Right lobe of liver (tissue), 6 donors: ENCODE measurements at regions not wholly inside any gene's neighbourhood (a gene's known extent, or its start where the extent isn't known, plus 50 kb on each side); places are given as distances from the start of the nearest gene placed in this dataset.

ENCODE experiments used
- ATAC-seq, 4 donors: fragments of 200-7000 bp; cut with Tn5 transposase; one replicate each; pipeline ENCODE4 v1.9.1; 2020; ENCODE audit warnings: mild to moderate bottlenecking in 4 of 4, moderate library complexity in 4 of 4
- DNase-seq, 3 donors: peaks; one replicate each; pipeline ENCODE4 v3.0.0-alpha.2; 2020
- H3K27ac ChIP-seq, 3 donors: fragments of 200-600 bp; one replicate each; pipeline ENCODE4 v1.8.0; 2022
- H3K27me3 ChIP-seq, 2 donors: fragments of 200-600 bp; one replicate each; pipeline ENCODE4 v1.8.0; 2022
- H3K36me3 ChIP-seq, 4 donors: fragments of 200-600 bp; sonication (generic) in 1 of 4; one replicate each; pipeline versions ENCODE4 v1.5.1 to v1.8.0; 2017 to 2022; ENCODE audit warnings: control low read depth in 1 of 4
- H3K4me1 ChIP-seq, 4 donors: fragments of 200-600 bp; sonication (generic) in 1 of 4; one replicate each; pipeline versions ENCODE4 v1.5.1 to v1.8.0; 2017 to 2022; ENCODE audit warnings: control low read depth in 1 of 4
- H3K4me3 ChIP-seq, 3 donors: fragments of 200-600 bp; one replicate each; pipeline ENCODE4 v1.8.0; 2022
- H3K9me3 ChIP-seq, 4 donors: fragments of 200-600 bp; sonication (generic) in 1 of 4; one replicate each; pipeline versions ENCODE4 v1.5.1 to v1.8.0; 2017 to 2022; ENCODE audit warnings: control low read depth in 1 of 4
- POLR2A ChIP-seq: fragments of 450-650 bp; IDR thresholded peaks from one replicate; pipeline ENCODE4 v1.6.1; 2017; ENCODE audit warnings: antibody characterized with exemption, mild to moderate bottlenecking
- WGBS: methylation state at CpG from one replicate; pipeline ENCODE4 v1.1.6; 2018; ENCODE audit warnings: low coverage, low lambda C conversion rate; ENCODE audit not compliant: insufficient coverage; ENCODE audit errors: missing lambda C conversion rate; 5-methylcytosine and 5-hydroxymethylcytosine counted together
- intact Hi-C, 2 donors: fragments of 100-400 bp; cut with DNase I; formaldehyde crosslinking; loops; one replicate each; pipeline versions ENCODE4 v1.11.2 to v1.14.1; 2022
- TF ChIP-seq, protein P1 (sequence below), 4 donors: fragments of 200-600 bp in 3 of 4; fragments of 450-650 bp in 1 of 4; IDR thresholded peaks; one replicate each; pipeline versions ENCODE4 v1.5.1 to v1.8.0; 2016 to 2022; ENCODE audit warnings: antibody characterized with exemption in 4 of 4, mild to moderate bottlenecking in 2 of 4
- donor health status: DM: no; HTN: yes; CAD: no.
- donor health status: DM: no; HTN: no; CAD: no.
- donor health status: DM: no; HTN: no; CAD: no.
- donor health status: DM: no; HTN: yes; CAD: no.
- donor health status: DM: no; HTN: yes; CAD: no.

DNA sequence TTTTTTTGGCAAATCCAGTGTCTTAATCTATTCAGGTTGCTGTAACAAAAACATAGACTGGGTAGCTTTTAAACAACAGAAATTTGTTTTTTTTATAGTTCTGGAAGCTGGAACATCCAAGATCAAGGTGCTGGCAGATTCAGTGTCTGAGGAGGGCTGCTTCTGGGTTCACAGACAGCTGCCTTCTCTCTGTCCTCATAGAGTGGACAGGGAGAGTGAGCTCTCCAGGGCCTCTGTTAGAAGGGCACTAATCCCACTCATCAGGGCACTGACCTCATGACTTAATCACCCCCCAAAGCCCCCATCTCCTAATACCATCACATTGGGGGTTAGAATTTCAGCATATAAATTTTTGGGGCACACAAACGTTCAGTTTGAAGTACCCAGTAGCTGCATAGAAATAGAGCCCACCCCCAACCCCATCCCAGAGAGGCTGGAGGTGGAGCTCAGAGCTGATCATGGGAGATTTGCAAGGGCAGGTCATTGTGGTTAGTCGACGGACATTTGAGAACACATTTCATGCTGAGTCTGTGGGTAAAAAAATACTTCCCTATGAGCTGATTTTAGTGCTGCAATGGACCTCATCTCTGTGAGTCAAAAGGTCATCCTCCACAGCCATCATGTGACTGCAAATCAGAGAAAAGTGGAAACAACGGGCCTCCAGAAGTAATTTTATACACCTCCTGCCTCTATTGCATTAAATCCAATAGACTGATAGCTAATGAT is 203.1 kb upstream of the CADM1 start:
- ATAC-seq (peak; percentile 51 to 73 (median 68)), DNase-seq (no peak)
- 45% methylated on average over 4 of the region's 4 CpGs for WGBS
- Histone ChIP-seq H3K4me1 (no peaks in the 10 kb centered on the region), H3K4me3 (no peak overlapping the region), H3K27me3 (no peaks in the 10 kb centered on the region), H3K36me3 (no peaks in the 10 kb centered on the region), H3K9me3 (no peaks in the 10 kb centered on the region), H3K27ac (peak overlapping the region in 1 of 3 donors; percentile 16)
- intact Hi-C loops: no loop called here
- TF ChIP-seq, protein P1, sequence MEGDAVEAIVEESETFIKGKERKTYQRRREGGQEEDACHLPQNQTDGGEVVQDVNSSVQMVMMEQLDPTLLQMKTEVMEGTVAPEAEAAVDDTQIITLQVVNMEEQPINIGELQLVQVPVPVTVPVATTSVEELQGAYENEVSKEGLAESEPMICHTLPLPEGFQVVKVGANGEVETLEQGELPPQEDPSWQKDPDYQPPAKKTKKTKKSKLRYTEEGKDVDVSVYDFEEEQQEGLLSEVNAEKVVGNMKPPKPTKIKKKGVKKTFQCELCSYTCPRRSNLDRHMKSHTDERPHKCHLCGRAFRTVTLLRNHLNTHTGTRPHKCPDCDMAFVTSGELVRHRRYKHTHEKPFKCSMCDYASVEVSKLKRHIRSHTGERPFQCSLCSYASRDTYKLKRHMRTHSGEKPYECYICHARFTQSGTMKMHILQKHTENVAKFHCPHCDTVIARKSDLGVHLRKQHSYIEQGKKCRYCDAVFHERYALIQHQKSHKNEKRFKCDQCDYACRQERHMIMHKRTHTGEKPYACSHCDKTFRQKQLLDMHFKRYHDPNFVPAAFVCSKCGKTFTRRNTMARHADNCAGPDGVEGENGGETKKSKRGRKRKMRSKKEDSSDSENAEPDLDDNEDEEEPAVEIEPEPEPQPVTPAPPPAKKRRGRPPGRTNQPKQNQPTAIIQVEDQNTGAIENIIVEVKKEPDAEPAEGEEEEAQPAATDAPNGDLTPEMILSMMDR (IDR thresholded peaks at IDR 0.05): no peak
- TF ChIP-seq POLR2A: no peak

- Histone ChIP-seq H3K27ac (peak overlapping the region in 1 of 3 donors; percentile 16), H3K36me3 (no peaks in the 10 kb centered on the region), H3K4me3 (no peak overlapping the region), H3K4me1 (no peaks in the 10 kb centered on the region), H3K9me3 (no peaks in the 10 kb centered on the region), H3K27me3 (no peaks in the 10 kb centered on the region)
- TF ChIP-seq, protein P1 (IDR thresholded peaks at IDR 0.05): no peak
- TF ChIP-seq POLR2A: no peak
- ATAC-seq: peak in 3 of 4 donors; percentile 33 to 63 (median 42)
- intact Hi-C loops: no loop called here
- 100% methylated on average over 1 of the region's 1 CpG for WGBS
- no peak for DNase-seq
Measured at GRCh38 chr11:115706626-115707135, 202.5 kb upstream of the CADM1 start.

DNA sequence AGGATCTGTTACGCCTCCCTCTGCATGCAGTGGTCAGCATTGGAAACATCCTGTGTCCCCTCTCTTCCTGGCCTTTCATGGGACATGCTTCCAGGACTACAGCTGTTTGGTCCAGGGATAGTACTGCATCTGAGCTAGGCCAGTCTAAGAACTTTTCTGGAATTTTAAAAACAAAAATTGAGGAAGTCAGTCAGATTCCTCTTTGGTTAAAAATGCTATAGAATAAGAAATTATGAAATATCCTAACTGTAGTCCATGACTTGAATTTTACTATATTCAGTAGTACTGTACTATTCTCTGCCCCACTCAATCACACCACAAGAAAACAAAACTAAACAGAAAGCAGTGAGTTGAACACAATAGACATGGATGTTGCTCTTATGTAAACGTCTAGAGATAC is 201.0 kb upstream of the CADM1 start:
- intact Hi-C loops: no loop called here
- H3K9me3 ChIP-seq: no peaks in the 10 kb centered on the region
- no peaks in the 10 kb centered on the region for H3K36me3 ChIP-seq
- H3K4me3 ChIP-seq: no peak overlapping the region
- no peaks in the 10 kb centered on the region for H3K27me3 ChIP-seq
- H3K27ac ChIP-seq: no peak overlapping the region
- ATAC-seq (no peak), DNase-seq (no peak)
- whole genome bisulfite sequencing: 39% methylated on average over 2 of the region's 2 CpGs
- TF ChIP-seq, protein P1 (IDR thresholded peaks at IDR 0.05): no peak
- no peak for TF ChIP-seq POLR2A
- H3K4me1 ChIP-seq: no peaks in the 10 kb centered on the region

- no peak overlapping the region for H3K4me3 ChIP-seq
- no peaks in the 10 kb centered on the region for H3K27me3 ChIP-seq
- ATAC-seq: no peak
- no peaks in the 10 kb centered on the region for H3K4me1 ChIP-seq
- WGBS: 68% methylated on average over 5 of the region's 12 CpGs
- no peaks in the 10 kb centered on the region for H3K9me3 ChIP-seq
- DNase-seq: no peak
- TF ChIP-seq, protein P1 (IDR thresholded peaks at IDR 0.05): no peak
- TF ChIP-seq POLR2A: no peak
- H3K36me3 ChIP-seq: no peaks in the 10 kb centered on the region
- intact Hi-C loops: no loop called here
- no peak overlapping the region for H3K27ac ChIP-seq
Measured at GRCh38 chr11:115700981-115701875, 197.0 kb upstream of the CADM1 start.
